GM12878 (cell line): ENCODE measurements at regions not wholly inside any gene's neighbourhood (a gene's known extent, or its start where the extent isn't known, plus 50 kb on each side); places are given as distances from the start of the nearest gene placed in this dataset.

Experiments used
- CHD2 ChIP-seq: IDR thresholded peaks from 2 replicates; pipeline ENCODE4 v1.6.1; 2011; ENCODE audit warnings: low read depth, low read length, improper control_type of control experiment, borderline replicate concordance
- CTCF ChIP-seq, 3 experiments: IDR thresholded peaks in 2 of 3; conservative IDR thresholded peaks in 1 of 3; 2 replicates each; pipeline ENCODE4 v1.5.1; 2011; ENCODE audit warnings: low read depth in 3 of 3, low read length in 3 of 3, mild to moderate bottlenecking in 3 of 3, control low read depth in 2 of 3, moderate library complexity in 2 of 3, inconsistent platforms in 1 of 3, mixed read lengths in 1 of 3; ENCODE audit not compliant: control insufficient read depth in 2 of 3, insufficient read depth in 1 of 3; ENCODE audit errors: extremely low read depth in 1 of 3
- EZH2 ChIP-seq: IDR thresholded peaks from 2 replicates; pipeline ENCODE4 v1.6.1; 2012; ENCODE audit warnings: low read depth, mild to moderate bottlenecking, control low read depth, inconsistent platforms, low read length, borderline replicate concordance; ENCODE audit not compliant: control insufficient read depth
- GABPA ChIP-seq: IDR thresholded peaks from 2 replicates; pipeline ENCODE4 v1.6.1; 2014; ENCODE audit warnings: antibody characterized with exemption, low read depth, mild to moderate bottlenecking, inconsistent platforms
- GATAD2B ChIP-seq: fragments of 450-650 bp; conservative IDR thresholded peaks from 2 replicates; pipeline ENCODE4 v1.6.1; 2017; ENCODE audit warnings: low read depth, mild to moderate bottlenecking, moderate library complexity
- MAX ChIP-seq: IDR thresholded peaks from 2 replicates; pipeline ENCODE4 v1.6.1; 2012; ENCODE audit warnings: low read depth, low read length, improper control_type of control experiment
- MXI1 ChIP-seq: fragments of 150-350 bp; IDR thresholded peaks from 2 replicates; pipeline ENCODE4 v1.6.1; 2011; ENCODE audit warnings: low read depth, mild to moderate bottlenecking, inconsistent platforms, low read length, improper control_type of control experiment
- NFXL1 ChIP-seq: fragments of 450-650 bp; IDR thresholded peaks from 2 replicates; pipeline ENCODE4 v1.6.1; 2017; ENCODE audit warnings: antibody characterized with exemption, mild to moderate bottlenecking, borderline replicate concordance
- POLR2A ChIP-seq: IDR thresholded peaks from 2 replicates; pipeline ENCODE4 v1.6.1; 2011; ENCODE audit warnings: low read depth, mild to moderate bottlenecking, low read length
- POLR2AphosphoS5 ChIP-seq: IDR thresholded peaks from 2 replicates; pipeline ENCODE4 v1.6.1; 2011; ENCODE audit warnings: mild to moderate bottlenecking, low read length, inconsistent platforms
- RAD21 ChIP-seq: IDR thresholded peaks from 2 replicates; pipeline ENCODE4 v1.6.1; 2011; ENCODE audit warnings: mild to moderate bottlenecking, low read depth, low read length, moderate library complexity; ENCODE audit not compliant: insufficient read depth
- SUZ12 ChIP-seq: fragments of 200-600 bp; sonication (generic); IDR thresholded peaks from one replicate; pipeline ENCODE4 v1.6.1; 2018; ENCODE audit warnings: antibody characterized with exemption, mild to moderate bottlenecking; ENCODE audit not compliant: unreplicated experiment
- YY1 ChIP-seq: IDR thresholded peaks from 2 replicates; pipeline ENCODE4 v1.6.1; 2011; ENCODE audit warnings: low read depth, mild to moderate bottlenecking, low read length

GRCh38 chr1:113265196-113265595 lies 125.1 kb upstream of the MAGI3 start:
- TF ChIP-seq POLR2AphosphoS5 = no peak
- no peak for TF ChIP-seq CHD2
- TF ChIP-seq POLR2A = no peak
- no peak for TF ChIP-seq CTCF (IDR thresholded peaks at IDR 0.05 in 2 of 3, conservative IDR thresholded peaks at IDR 0.05 in 1 of 3; ENCODE audit: control insufficient read depth in 2 of 3, extremely low read depth in 1 of 3, insufficient read depth in 1 of 3, low read depth in 3 of 3, low read length in 3 of 3)
- no peak for TF ChIP-seq EZH2
- TF ChIP-seq MXI1 = no peak
- no peak for TF ChIP-seq GATAD2B
- no peak for TF ChIP-seq RAD21
- TF ChIP-seq GABPA = no peak
- TF ChIP-seq SUZ12 = no peak
- TF ChIP-seq YY1 = no peak
- no peak for TF ChIP-seq MAX
- no peak for TF ChIP-seq NFXL1
